ENCODE measurements at regions not wholly inside any gene's neighbourhood (a gene's known extent, or its start where the extent isn't known, plus 50 kb on each side); places are given as distances from the start of the nearest gene placed in this dataset.

DNA sequence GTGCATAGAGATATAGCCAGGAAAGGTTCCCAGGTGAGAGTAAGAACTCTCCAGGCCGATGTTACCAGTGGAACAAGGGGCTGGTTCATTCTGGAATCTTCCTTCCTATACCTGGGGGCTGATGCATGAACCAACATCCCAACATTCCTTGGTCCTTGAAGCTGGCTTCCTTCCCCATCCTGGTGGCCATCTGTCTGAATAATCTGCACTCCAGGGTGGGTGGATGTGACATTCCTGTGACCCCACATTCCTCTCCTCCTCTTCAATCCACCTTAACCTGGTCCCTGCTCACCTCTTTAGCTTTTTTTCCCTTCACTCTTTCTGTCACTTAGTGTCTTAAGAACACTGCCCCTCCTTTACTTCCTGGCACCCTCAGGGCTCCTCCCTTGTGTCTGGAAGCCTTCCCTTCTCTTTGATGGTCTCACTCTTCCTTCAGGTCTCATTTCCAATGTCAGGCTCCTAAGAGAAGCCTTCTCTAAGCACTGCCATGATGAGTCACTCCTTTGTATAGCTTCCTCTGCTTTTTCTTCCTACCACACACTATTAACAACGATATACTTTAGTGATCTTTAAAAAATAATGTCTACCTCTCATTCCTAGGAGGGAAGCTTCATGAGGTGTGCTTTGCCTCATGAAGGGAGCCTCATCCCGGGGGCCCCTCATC lies 80.3 kb downstream of the BOD1 start:
- Histone ChIP-seq H3K9me2 (ENCODE audit: insufficient read depth) (no peaks in the 10 kb centered on the region), H3K4me2 (ENCODE audit: low read length) (peak overlapping the region; percentile 0; the same call in 1 of the 2 replicates), H3K36me3 (ENCODE audit: control insufficient read depth in 1 of 2, insufficient read depth in 2 of 2, low read length in 2 of 2) (no peaks in the 10 kb centered on the region), H3K4me3 (replicated peaks in 1 of 2; ENCODE audit: low read depth in 1 of 2, low read length in 2 of 2) (no peak overlapping the region), H4K20me1 (ENCODE audit: insufficient read depth) (no peaks in the 10 kb centered on the region), H3K27ac (ENCODE audit: low read depth, low read length) (no peak overlapping the region), H3K9ac (ENCODE audit: low read length) (no peak overlapping the region), H3K4me1 (ENCODE audit: control insufficient read depth in 1 of 2, insufficient read depth in 2 of 2, low read length in 2 of 2) (peaks cover 0 to 8% of the 10 kb centered on the region in 2 experiments; a peak in 2 of 4 replicates), H3K27me3 (ENCODE audit: insufficient read depth, low read length) (no peaks in the 10 kb centered on the region), H2AFZ (ENCODE audit: low read depth, low read length, poor library complexity, severe bottlenecking) (no peak overlapping the region), H3K79me2 (ENCODE audit: insufficient read depth, low read length) (no peaks in the 10 kb centered on the region), H3K9me3 (ENCODE audit: control insufficient read depth in 1 of 2, insufficient read depth in 1 of 2, low read depth in 1 of 2, low read length in 2 of 2) (no peaks in the 10 kb centered on the region)
- DNase-seq (ENCODE audit: low read depth, low spot score) (no peak), ATAC-seq (no peak)
- intact Hi-C loops (cut with micrococcal nuclease), result no loop called here
- CTCF ChIA-PET, result no interaction called here
- TF ChIP-seq SIN3A (IDR thresholded peaks at IDR 0.05; ENCODE audit: low read depth), result no peak
- TF ChIP-seq JUND (IDR thresholded peaks at IDR 0.05), result no peak
- TF ChIP-seq, protein P1, sequence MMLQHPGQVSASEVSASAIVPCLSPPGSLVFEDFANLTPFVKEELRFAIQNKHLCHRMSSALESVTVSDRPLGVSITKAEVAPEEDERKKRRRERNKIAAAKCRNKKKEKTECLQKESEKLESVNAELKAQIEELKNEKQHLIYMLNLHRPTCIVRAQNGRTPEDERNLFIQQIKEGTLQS (IDR thresholded peaks at IDR 0.05), result no peak
- no peak for TF ChIP-seq ZFX (IDR thresholded peaks at IDR 0.05)
- no peak for TF ChIP-seq CEBPB (IDR thresholded peaks at IDR 0.05; ENCODE audit: low read depth)
- no peak for TF ChIP-seq POLR2AphosphoS5 (IDR thresholded peaks at IDR 0.05; ENCODE audit: low read depth, low read length)
- TF ChIP-seq EZH2 (IDR thresholded peaks at IDR 0.05), result no peak
- TF ChIP-seq, protein P2, sequence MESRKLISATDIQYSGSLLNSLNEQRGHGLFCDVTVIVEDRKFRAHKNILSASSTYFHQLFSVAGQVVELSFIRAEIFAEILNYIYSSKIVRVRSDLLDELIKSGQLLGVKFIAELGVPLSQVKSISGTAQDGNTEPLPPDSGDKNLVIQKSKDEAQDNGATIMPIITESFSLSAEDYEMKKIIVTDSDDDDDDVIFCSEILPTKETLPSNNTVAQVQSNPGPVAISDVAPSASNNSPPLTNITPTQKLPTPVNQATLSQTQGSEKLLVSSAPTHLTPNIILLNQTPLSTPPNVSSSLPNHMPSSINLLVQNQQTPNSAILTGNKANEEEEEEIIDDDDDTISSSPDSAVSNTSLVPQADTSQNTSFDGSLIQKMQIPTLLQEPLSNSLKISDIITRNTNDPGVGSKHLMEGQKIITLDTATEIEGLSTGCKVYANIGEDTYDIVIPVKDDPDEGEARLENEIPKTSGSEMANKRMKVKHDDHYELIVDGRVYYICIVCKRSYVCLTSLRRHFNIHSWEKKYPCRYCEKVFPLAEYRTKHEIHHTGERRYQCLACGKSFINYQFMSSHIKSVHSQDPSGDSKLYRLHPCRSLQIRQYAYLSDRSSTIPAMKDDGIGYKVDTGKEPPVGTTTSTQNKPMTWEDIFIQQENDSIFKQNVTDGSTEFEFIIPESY (IDR thresholded peaks at IDR 0.05; ENCODE audit: extremely low read depth, insufficient replicate concordance, low read length), result no peak
- no peak for TF ChIP-seq YY1 (IDR thresholded peaks at IDR 0.05; ENCODE audit: extremely low read depth, insufficient replicate concordance, low read depth, low read length)
- TF ChIP-seq, protein P3, sequence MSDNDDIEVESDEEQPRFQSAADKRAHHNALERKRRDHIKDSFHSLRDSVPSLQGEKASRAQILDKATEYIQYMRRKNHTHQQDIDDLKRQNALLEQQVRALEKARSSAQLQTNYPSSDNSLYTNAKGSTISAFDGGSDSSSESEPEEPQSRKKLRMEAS (IDR thresholded peaks at IDR 0.05), result no peak
- TF ChIP-seq RAD21 (IDR thresholded peaks at IDR 0.05; ENCODE audit: low read depth), result no peak
- TF ChIP-seq, protein P4, sequence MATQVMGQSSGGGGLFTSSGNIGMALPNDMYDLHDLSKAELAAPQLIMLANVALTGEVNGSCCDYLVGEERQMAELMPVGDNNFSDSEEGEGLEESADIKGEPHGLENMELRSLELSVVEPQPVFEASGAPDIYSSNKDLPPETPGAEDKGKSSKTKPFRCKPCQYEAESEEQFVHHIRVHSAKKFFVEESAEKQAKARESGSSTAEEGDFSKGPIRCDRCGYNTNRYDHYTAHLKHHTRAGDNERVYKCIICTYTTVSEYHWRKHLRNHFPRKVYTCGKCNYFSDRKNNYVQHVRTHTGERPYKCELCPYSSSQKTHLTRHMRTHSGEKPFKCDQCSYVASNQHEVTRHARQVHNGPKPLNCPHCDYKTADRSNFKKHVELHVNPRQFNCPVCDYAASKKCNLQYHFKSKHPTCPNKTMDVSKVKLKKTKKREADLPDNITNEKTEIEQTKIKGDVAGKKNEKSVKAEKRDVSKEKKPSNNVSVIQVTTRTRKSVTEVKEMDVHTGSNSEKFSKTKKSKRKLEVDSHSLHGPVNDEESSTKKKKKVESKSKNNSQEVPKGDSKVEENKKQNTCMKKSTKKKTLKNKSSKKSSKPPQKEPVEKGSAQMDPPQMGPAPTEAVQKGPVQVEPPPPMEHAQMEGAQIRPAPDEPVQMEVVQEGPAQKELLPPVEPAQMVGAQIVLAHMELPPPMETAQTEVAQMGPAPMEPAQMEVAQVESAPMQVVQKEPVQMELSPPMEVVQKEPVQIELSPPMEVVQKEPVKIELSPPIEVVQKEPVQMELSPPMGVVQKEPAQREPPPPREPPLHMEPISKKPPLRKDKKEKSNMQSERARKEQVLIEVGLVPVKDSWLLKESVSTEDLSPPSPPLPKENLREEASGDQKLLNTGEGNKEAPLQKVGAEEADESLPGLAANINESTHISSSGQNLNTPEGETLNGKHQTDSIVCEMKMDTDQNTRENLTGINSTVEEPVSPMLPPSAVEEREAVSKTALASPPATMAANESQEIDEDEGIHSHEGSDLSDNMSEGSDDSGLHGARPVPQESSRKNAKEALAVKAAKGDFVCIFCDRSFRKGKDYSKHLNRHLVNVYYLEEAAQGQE (IDR thresholded peaks at IDR 0.05; ENCODE audit: low read depth), result no peak
- RAD21 ChIA-PET (ENCODE audit: low non-redundant PET in 1 of 2, low total read pairs in 2 of 2, uncharacterized antibody in 2 of 2, unreplicated experiment in 2 of 2), result no interaction called here
- POLR2A ChIA-PET, result no interaction called here
- BruUV-seq (replicated peaks), result no TSS peak

All from HCT116 (cell line).